ENCODE measurements at regions not wholly inside any gene's neighbourhood (a gene's known extent, or its start where the extent isn't known, plus 50 kb on each side); places are given as distances from the start of the nearest gene placed in this dataset.

DNA sequence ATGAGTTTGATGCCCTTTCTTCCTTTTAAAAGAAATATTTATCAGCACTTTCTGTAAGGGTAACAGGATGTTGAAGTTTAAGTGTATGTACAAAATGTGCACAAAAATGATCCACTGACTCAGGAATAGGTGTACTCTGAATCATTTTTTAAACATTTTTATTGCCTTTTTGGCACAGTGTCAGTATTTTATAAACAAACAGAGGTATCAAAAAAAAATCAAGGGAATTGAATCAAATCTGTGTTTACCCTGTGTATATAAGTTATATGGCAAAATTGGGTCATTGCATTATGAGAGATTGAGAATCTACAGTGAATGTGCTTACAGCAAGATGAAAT lies 513.9 kb upstream of the NETO1 start:
- Mint-ChIP-seq H3K4me1 (no peaks in the 10 kb centered on the region), H3K27ac (no peak overlapping the region), H3K9me3 (no peaks in the 10 kb centered on the region), H3K27me3 (ENCODE audit: low read depth) (no peaks in the 10 kb centered on the region), H3K4me3 (no peak overlapping the region), H3K36me3 (ENCODE audit: low read depth) (no peaks in the 10 kb centered on the region)
- TF ChIP-seq, protein P1, sequence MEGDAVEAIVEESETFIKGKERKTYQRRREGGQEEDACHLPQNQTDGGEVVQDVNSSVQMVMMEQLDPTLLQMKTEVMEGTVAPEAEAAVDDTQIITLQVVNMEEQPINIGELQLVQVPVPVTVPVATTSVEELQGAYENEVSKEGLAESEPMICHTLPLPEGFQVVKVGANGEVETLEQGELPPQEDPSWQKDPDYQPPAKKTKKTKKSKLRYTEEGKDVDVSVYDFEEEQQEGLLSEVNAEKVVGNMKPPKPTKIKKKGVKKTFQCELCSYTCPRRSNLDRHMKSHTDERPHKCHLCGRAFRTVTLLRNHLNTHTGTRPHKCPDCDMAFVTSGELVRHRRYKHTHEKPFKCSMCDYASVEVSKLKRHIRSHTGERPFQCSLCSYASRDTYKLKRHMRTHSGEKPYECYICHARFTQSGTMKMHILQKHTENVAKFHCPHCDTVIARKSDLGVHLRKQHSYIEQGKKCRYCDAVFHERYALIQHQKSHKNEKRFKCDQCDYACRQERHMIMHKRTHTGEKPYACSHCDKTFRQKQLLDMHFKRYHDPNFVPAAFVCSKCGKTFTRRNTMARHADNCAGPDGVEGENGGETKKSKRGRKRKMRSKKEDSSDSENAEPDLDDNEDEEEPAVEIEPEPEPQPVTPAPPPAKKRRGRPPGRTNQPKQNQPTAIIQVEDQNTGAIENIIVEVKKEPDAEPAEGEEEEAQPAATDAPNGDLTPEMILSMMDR (IDR thresholded peaks at IDR 0.05; ENCODE audit: unreplicated experiment in 3 of 3), result no peak

DNA sequence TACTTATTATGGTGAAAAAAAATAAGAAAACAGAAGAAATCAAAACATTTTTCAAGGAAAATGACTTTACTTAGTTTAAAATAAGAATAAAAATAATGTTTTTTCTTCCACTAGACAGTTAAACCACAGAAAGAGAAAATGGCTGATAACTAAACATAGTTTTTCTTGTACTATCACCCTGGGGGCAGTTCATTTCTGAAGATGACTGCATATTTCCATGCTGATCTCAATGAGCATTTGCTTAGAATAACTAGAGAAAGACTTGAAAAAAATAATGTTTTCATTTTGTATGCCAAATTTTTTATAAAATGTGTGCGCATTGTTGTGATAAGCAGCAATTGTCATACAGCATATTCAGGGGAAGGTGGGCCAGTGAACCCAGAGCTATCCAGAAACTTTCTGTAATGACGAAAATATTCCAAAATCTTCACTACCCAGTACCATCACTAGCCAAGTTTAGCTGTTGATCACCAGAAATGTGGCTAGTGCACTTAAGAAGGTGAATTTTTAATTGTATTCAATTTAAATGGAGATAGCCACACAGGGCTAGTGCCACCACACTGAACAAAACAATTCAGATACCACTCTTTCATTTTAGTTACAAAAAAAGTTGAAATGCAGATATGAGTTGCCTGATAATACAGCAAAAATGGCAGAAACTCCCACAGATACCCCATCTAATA lies 513.4 kb upstream of the NETO1 start:
- H3K4me1 Mint-ChIP-seq, result no peaks in the 10 kb centered on the region
- TF ChIP-seq, protein P1 (IDR thresholded peaks at IDR 0.05; ENCODE audit: unreplicated experiment in 3 of 3), result no peak
- H3K36me3 Mint-ChIP-seq (ENCODE audit: low read depth), result no peaks in the 10 kb centered on the region
- no peak overlapping the region for H3K4me3 Mint-ChIP-seq
- H3K9me3 Mint-ChIP-seq, result peaks cover 3% of the 10 kb centered on the region
- H3K27ac Mint-ChIP-seq, result no peak overlapping the region
- no peaks in the 10 kb centered on the region for H3K27me3 Mint-ChIP-seq (ENCODE audit: low read depth)

DNA sequence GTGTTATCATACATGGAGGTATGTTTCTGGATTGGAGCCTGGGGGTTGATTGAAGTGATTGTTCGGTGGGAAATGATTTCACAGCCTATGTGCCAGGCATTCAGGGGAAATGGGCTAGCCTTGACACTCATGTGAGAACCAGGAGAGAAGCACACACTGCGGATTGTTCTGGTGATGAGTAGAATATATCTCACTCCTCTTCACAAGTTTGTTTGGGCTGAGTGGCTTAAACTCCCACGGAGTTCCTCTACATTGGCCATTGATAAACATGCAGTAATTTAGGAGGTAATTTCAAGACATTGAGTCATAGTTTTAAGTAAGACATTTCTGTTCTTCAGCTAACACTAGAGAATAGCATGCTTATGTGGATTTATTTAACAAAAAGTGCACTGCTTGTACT lies 498.9 kb upstream of the NETO1 start:
- H3K9me3 Mint-ChIP-seq, result no peaks in the 10 kb centered on the region
- H3K4me3 Mint-ChIP-seq, result no peak overlapping the region
- TF ChIP-seq, protein P1 (IDR thresholded peaks at IDR 0.05; ENCODE audit: unreplicated experiment in 3 of 3), result no peak
- no peak overlapping the region for H3K27ac Mint-ChIP-seq
- H3K4me1 Mint-ChIP-seq, result no peaks in the 10 kb centered on the region
- no peaks in the 10 kb centered on the region for H3K27me3 Mint-ChIP-seq (ENCODE audit: low read depth)
- H3K36me3 Mint-ChIP-seq (ENCODE audit: low read depth), result no peaks in the 10 kb centered on the region

GRCh38 chr18:73365018-73365417 lies 497.2 kb upstream of the NETO1 start:
- TF ChIP-seq, protein P1 (IDR thresholded peaks at IDR 0.05; ENCODE audit: unreplicated experiment in 3 of 3), result no peak
- Mint-ChIP-seq H3K27me3 (ENCODE audit: low read depth) (no peaks in the 10 kb centered on the region), H3K4me3 (no peak overlapping the region), H3K4me1 (no peaks in the 10 kb centered on the region), H3K9me3 (no peaks in the 10 kb centered on the region), H3K27ac (no peak overlapping the region), H3K36me3 (ENCODE audit: low read depth) (no peaks in the 10 kb centered on the region)

- Mint-ChIP-seq H3K4me3 (no peak overlapping the region), H3K4me1 (no peaks in the 10 kb centered on the region), H3K27me3 (ENCODE audit: low read depth) (no peaks in the 10 kb centered on the region)
Observed at GRCh38 chr18:73355121-73355520, 487.3 kb upstream of the NETO1 start.

DNA sequence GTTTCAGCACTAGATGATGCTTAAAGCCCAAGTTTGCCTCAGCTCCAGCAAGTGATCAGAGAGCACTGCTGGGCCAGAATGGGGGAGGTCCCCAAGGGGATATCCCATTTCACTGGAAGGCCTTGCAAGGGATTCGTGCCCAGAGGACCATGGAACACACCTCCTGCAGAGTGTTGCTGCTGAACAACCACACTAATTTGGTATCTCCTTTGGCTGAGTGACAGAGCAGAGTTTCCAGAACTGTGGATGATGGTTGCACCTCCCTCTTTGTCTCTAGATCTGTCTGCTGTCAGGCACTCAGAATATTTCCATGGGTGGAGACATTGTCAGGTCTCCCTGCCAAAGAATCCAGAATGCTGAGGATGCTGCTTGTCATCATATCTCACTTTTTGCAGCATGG lies 484.8 kb upstream of the NETO1 start:
- Mint-ChIP-seq H3K36me3 (ENCODE audit: low read depth) (no peaks in the 10 kb centered on the region), H3K9me3 (no peaks in the 10 kb centered on the region), H3K4me3 (no peak overlapping the region), H3K27me3 (ENCODE audit: low read depth) (no peaks in the 10 kb centered on the region), H3K27ac (no peak overlapping the region), H3K4me1 (no peaks in the 10 kb centered on the region)
- TF ChIP-seq, protein P1 (IDR thresholded peaks at IDR 0.05; ENCODE audit: unreplicated experiment in 3 of 3), result no peak

More at GRCh38 chr18:73355121-73355520, 487.3 kb upstream of the NETO1 start:
- Mint-ChIP-seq H3K36me3 (ENCODE audit: low read depth) (no peaks in the 10 kb centered on the region), H3K9me3 (no peaks in the 10 kb centered on the region), H3K27ac (no peak overlapping the region)
- TF ChIP-seq, protein P1 (IDR thresholded peaks at IDR 0.05; ENCODE audit: unreplicated experiment in 3 of 3), result no peak

Measured in nephron (organoid).